ENCODE measurements at regions not wholly inside any gene's neighbourhood (a gene's known extent, or its start where the extent isn't known, plus 50 kb on each side); places are given as distances from the start of the nearest gene placed in this dataset.
"Not testable (repeated sequence)": the region's sequence is repeated elsewhere in the genome, so short reads cannot be mapped to it uniquely, and the experiment has no call there.

DNA sequence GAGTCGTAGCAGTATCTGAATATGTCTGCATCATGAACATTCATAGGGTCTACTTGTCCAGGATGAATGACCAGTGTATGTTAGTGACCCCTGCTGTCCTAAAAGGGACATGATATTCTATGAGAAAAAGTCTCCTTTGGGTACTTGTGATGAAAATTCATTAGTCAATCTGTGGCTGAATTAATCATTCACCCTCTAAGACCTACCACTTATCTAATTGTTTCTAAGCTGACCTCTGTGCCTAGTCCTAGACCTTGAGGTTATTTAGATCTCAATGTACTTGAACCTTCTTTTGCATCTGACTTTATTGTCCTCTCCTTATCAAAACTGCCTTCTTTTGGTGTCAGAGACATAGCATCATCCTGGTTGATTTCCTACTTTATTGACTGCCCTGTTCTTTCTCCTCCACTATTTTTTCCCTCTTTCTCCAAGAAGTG lies 799.3 kb downstream of the DIPK2A start:
- peak; percentile 9 for DNase-seq

DNA sequence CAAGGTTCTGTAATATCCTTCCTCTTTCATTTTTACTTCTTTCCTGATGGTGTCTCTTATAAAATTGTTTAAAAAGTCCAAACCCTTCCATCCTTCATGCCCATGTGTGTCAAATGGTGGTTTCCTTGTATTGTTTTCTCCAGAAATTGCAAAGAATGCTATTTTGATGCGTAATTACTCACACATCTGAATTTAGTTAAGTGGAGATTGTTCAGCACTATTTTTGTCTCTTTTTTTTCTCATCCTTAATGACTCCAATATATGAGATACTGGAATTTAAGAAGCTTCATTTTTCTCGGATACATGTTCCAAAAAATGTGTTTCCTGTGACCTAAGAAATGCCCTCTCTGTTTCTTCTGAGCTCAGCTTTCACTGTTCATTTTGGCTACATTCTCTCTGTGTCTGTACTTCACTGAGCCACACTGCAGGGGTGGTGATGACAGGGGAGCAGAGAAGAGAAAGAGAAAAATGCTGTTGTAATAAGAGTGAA lies 799.8 kb downstream of the DIPK2A start:
- no peak for DNase-seq

DNA sequence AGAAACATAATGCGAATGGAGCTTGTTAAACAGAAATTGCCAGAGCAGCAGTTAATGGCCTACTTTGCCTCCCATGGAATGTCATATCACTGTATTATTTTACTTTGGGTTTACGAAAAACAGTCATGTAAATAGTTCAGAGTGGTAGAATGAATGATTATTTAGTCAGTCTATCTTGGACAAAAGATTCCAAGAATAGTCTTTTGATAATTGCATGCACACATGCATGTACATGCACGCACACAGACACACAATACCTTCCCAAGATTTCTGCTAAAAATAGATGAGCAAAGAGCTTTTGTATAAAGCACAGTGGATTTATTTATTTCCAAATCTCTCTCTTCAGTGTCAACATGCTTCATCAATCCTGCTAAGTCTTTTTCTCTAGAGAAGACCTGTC lies 800.7 kb downstream of the DIPK2A start:
- no peak for DNase-seq

DNA sequence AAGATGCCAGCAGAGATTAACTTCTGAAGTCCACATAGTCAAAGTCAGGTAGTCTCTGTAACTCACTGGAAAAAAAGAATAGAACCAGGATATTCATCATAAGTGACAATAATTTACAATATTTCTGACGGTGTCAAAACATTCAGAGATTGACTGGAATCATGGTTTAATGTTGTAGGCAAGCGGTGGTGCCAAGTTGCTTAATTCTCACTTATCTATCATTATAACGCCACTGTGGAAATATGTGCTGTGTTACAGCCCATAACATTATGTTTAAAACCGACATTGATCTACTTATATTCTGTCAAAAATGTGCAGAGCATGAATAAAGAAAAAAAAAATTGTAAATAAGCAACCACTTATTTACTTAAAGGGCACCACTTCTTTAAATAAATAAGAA lies 801.7 kb downstream of the DIPK2A start:
- DNase-seq, result no peak

DNA sequence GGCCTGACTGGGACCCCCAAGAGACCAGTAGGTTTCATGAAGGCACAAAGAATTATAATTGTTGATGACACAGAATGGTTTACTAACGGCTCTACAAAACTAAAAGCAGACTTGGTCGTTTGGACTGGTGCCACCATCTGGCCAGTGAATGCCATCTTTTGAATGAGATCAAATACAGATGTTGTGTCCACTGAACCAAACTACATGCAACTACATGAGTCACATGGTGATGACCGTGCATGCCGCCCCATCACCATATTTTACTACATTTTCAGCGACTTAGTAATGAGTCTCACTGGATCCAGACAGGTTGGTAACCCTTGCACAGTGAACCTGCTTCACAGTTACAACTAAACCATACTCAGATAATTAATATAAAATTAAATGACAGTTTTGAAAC lies 803.3 kb downstream of the DIPK2A start:
- no peak for DNase-seq

DNA sequence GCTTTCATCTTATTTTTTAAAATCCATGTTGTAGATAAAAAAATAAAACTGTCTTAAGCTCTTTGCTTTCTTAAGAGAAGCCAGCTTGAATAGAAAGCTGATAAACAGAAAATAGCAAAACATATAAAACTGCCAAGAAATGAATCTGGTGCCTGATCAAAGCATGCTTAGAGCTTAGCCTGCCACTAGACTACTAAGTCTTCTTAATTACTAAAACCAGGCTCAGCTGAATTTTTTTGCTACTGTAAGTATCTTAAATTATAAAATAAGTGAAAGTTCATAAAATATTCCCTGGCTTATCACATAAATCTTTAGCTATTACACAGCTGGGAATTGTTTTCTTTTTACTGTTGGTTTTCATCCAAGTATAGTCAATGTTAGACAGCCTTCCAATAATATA lies 803.9 kb downstream of the DIPK2A start:
- no peak for DNase-seq

DNA sequence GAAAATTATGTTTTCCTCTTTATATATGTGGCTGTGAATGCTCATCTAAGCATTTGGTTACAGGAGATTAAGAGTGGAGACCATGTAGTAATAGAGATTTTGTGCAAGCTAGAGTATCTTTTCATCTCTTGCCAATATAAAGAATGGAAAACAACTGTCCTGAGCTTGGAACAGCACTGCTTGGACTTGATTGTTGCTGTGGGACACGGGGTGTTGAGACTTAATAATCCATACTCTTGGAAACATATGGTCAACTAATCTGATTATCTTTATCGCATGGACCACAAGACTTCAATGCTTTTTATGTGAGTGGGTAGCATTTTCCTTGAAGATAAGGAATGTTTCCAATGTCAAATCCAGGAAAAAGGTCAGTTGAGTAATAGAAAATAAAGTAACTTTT lies 806.3 kb downstream of the DIPK2A start:
- no peak for DNase-seq

DNA sequence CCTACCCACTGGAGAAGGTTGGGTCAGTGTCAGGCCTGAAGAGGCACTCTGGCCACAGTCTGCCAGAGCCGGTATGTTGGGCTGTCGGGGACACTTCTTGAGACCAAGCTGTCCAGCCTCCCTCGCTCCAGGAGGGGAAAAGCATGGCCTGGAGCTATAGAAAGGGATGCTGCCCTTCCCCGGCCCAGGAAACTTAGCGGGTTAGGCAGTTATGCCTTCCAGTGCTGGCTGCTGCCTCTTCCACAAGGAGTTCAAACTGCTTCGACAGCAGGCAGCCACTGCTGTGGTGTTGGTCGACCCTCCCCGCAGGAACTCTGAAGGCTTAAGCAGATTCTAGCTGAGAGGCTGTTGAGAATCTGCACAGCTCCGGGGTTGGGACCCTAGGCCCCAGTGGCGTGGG lies 819.4 kb downstream of the DIPK2A start:
- DNase-seq, result no peak

DNA sequence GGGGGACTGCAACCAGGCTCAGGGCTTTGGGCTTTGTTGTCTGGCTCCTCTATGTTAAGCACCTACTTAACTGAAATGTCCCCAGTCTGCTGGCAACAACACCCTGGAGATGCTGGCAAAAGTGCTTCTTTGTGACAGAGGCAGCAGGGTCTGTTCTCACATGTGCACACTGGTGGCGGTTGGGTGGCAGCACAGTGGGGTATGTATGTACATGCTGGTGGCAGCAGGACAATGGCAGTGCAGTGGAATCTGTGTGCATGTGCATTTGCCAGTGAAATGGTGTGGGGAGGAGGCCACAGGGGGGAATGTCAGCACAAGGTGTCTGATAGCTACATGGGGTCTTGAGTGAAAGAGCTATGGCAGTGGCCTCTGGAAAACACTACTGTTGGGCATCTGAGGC lies 830.3 kb downstream of the DIPK2A start:
- no peak for DNase-seq

DNA sequence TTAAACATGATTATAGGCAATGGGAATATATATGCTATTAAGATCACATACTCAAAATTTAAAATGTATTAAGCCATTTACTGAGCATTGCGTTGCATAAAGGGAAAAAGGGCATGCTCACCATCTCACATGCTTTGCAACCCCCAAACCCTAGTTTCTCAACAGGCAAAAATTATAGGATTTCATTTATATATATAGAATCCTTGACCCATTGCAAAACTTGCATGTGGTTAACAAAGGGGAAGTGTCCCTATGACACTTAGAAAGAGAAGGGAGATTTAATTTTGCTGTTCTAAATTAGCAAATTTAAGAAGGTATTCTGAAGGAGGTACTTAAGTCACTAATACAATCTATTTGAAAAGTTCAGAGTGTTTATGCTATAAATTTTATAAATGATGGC lies 837.8 kb downstream of the DIPK2A start:
- no peak for DNase-seq

DNA sequence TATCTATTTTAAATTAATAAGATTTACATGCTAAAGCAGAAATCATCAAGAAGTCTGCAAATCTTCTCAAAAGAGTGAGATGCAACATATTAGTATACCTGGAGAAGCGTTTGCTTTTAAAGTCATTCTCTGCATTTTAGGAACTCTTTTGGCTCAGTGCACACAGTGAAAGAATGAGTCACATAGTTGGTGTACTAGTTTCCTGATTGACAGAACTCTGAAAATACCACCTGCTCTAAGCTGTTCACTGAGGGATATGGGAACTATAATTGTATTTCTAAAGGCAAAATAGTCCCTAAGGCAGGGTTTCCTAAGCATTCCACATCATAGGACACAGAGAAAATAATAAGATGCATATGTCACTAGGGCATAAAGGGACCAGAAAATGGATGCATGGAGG lies 838.5 kb downstream of the DIPK2A start:
- DNase-seq, result no peak

DNA sequence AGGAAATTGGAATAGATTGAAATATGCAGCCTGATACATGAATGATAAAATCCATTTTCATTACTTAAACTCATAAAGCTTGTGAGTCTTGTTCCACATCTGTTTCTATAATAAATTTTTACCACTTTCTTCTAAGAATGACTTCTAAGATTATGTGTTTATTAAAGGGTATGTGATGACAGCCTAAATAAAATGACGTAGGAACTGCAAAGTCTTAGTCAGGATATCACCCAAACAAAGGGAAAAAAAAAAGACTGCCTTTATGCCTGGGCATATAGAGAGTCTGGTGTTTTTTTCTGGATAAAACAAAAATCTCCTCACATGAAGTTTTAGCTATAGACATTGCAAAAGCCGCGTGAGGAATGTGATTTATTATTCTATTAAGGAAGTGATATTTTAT lies 844.0 kb downstream of the DIPK2A start:
- DNase-seq, result no peak

DNA sequence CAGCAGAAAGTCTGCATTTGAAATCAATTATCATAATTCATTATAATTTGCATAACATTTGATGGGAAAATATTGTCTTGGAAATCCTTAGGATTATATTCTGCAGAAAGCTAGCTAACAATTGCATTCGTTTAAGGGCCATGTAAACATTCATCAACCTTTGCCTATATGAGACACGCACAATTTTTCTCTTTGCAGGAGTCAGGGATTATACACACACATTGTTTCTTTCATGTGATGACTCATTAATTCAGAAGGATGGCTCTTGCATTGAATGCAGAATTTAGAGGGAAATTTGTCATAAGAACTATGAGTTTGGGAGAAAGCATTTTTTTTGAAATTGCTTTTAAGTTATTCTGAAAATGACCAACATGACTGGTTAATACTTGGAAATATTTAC lies 844.7 kb downstream of the DIPK2A start:
- DNase-seq, result no peak

DNA sequence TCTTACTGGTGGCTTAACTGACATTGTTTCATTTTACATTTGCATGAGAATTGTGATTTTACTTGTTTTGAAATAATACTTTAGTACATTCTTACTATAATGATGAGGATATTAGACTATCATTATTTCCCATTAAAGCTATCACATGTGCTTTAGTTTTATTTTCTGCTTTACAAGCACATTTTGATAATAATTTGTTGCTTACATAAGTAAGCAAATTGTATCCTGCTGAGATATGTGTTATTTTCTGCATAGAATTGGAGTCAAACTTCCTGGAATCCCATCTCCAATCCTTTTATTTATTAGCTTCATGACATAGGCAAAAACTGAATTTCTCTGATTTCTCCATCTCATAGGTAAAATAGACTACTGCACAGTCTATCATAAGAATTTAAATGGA lies 847.4 kb downstream of the DIPK2A start:
- no peak for DNase-seq

DNA sequence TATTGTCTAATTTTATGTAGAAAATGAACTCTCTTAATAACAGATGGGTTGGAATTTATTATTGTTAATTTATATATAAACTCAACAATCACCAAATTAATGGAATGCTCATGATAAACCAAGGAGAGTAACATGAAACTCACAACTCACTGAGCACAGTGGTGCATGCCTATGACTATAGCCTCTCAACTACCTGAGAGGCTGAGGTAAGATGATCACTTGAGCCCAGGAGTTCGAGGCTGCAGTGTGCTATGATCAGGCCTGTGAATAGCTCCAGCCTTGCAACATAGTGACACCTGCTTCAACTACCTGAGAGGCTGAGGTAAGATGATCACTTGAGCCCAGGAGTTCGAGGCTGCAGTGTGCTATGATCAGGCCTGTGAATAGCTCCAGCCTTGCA lies 848.6 kb downstream of the DIPK2A start:
- DNase-seq, result not testable (repeated sequence)

DNA sequence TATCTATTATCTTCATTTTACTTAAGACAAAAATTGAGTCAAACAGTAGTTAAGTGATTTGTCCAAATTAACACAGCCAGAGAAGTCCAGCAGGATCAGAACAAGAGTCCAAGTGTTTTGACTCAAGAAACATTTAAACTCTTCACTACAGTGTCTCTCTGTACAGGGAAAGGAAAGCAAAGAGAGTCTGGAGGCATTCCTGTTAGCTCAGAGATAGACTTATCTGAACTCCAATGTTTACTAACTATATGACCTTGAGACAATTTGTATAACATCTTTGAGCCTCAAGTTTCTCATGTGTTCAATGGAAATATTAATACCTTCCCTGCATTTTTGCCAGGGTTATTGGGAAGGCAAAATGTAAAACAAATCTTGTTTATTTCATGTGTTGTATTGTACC lies 849.1 kb downstream of the DIPK2A start:
- no peak for DNase-seq

DNA sequence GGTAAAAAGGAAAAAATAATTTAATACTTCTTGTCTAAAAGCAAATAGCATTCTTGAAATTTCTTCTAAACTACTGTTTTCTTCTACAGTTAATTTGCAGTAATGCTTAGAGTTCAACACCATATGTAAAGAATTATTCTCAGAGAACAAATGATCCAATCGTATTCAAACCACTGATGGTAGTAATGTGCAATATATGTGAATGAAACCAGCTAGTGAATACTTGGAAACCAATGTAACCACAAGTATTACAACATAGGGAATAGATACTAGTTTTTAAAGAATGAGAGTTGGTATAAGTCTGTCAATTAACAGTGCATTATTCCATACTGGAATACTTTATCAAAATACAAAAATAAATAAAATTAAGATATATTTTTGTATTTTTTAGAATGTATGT lies 850.0 kb downstream of the DIPK2A start:
- DNase-seq, result no peak

DNA sequence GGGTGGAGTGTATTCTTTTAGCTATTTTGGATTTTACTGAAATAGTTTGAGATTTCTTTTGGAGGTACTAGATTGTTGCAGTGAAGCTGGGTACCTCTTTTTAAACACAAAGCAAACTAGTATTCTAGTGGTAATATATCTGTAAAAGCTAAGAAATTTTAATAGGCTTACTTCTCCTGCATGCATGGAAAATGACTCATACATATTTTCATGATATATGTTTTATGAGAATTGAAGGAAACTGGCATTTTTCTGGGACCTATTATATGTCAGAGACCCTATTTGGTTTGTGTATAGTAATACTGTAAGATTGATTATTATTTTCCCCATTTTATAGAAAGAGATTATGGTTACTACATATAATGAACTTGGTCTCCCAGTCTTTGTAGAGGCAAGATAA lies 851.0 kb downstream of the DIPK2A start:
- no peak for DNase-seq

DNA sequence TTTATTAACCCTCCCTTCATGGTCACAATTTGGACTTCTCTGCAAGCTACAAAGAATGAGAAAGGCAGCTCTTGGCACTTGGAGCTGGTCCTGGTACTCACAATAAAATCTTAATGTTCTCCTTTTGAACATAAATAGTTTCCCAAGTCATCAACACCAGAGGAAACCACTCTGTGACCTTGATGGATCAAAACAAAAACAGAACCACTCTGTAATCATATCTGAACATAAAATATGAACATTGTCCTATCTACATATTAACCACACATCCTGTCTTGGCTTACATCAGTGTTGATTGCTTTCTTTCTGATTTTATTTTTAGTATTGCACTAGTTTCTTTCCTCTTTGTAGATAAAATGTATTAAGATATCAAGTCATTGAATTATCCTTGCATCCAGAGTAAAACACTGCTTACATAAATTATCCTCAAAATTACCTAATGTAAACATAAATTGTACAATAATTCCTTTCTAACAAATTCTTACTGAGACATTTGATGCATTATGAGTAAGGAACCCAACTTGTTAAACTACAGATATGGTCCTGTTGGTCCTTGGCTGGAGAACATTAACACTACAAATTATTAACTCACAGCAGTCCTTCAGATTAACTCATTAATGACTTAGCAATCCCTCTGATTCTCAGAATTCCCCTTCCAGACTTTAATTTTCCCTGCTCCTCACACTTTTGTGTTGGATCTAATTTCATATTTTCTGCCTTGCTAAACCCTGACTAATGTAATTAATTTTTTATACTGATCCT lies 860.5 kb downstream of the DIPK2A start:
- no peak for DNase-seq

DNA sequence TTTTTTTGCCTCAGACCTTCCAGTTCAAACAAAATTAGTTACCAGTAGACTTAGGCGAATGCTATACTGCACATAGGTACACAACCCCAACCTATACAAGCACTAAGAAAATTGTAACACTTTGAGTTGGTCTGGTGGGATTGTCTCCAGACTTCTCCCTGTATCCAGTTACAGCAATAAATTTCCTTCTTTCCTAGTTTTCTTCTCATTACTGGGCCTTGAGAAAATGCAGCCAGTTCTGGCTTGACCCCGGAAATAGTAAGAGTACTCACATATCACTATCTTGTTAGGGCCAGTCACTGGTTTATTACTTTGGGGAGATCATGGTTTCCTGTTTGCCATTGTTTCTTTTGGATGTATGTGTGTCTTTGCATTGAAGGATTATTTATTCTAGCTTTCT lies 868.4 kb downstream of the DIPK2A start:
- DNase-seq, result no peak

DNA sequence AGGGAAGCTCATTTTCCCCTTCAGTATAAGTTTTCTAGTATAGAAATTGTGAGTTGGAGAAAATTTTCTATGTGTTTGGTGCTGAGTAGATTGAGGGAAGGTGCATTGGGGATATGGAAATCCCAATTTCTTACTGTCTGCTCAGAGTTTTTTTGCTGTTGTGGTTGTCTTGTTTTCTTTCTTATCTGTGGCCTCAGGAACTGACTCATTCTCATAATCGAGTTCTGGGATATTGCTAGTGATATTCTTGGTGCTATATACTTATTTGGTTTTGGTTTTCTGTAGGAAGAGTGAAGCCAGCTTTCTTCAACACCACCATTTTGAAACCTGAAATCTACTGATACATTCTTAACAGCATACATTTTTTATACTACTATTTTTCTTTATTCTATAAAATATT lies 869.2 kb downstream of the DIPK2A start:
- no peak for DNase-seq

DNA sequence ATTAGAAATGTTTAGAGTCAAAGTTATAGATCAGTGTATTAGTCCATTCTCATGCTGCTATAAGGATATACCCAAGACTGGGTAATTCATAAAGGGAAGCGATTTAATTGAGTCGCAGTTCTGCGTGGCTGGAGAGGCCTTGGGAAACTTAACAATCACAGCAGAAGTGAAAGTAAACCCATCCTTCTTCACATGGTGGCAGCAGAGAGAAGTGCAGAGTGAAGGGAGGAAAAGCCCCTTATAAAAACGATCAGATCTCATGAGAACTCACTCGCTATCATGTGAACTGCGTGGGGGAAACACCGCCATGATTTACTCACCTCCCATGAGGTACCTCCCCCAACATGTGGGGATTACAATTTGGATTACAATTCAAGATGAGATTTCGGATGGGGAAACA lies 871.5 kb downstream of the DIPK2A start:
- no peak for DNase-seq

DNA sequence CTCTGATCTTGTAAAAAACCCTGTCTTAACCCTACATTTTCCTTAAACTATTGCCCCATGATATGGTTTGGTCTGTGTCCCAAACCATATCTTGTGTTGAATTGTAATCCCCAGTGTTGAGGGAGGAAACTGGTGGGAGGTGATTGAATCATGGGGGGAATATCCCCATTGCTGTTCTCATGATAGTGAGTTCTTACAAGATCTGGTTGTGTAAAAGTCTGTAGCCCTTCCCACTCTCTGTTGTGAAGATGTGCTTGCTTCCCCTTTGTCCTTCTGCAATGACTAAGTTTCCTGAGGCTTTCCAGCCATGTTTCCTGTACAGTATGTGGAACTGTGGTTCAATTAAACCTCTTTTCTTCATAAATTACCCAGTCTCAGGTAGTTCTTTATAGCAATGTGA lies 881.4 kb downstream of the DIPK2A start:
- DNase-seq, result no peak

DNA sequence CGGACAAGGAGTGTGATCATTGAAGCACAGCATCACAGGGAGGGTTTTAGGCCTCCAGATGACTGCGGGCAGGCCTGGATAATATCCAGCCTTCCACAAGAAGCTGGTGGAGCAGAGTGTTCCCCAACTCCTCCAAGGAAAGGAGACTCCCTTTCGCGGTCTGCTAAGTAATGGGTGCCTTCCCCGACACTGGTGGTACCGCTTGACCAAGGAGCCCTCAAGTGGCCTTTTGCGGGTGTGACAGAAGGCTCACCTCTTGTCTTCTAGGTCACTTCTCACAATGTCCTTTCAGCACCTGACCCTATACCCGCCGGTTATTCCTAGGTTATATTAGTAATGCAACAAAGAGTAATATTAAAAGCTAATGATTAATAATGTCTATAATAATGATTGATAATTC lies 882.4 kb downstream of the DIPK2A start:
- not testable (repeated sequence) for DNase-seq

DNA sequence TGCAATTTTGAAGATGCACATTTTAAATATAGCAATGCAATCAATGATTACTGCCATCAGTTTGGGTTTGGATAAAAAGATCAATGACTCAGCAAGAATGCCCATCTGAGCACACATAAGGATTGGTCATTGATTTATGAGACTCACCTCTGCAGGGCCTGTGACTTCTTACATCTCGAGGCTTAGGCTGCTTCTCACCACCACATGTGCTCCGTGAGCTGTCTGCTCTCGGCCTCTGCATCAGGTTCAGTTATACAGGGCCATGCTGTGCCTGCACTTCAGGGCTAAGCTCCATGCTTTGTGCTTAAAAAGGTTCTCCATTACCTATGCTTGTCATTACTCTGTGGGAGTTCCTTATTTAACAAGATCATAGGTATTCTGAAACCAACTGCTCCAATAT lies 887.5 kb downstream of the DIPK2A start:
- no peak for DNase-seq

Measured in hematopoietic multipotent progenitor cell treated with erythropoietin and hydrocortisone succinate and interleukin-3 and kit ligand, for 8 days (in vitro differentiated cells).